Gastrocnemius medialis (tissue), 4 donors: ENCODE measurements at regions not wholly inside any gene's neighbourhood (a gene's known extent, or its start where the extent isn't known, plus 50 kb on each side); places are given as distances from the start of the nearest gene placed in this dataset.

Experiments used
- POLR2A ChIP-seq, 2 donors: fragments of 450-650 bp; IDR thresholded peaks; one replicate each; pipeline ENCODE4 v1.6.1; 2017; ENCODE audit warnings: antibody characterized with exemption in 2 of 2, mild to moderate bottlenecking in 2 of 2, moderate library complexity in 2 of 2
- TF ChIP-seq, protein P1 (sequence below), 5 experiments: fragments of 450-650 bp in 3 of 5; fragments of 200-600 bp in 2 of 5; sonication (generic) in 2 of 5; IDR thresholded peaks in 4 of 5; conservative IDR thresholded peaks in 1 of 5; 1 replicate in 4 of 5; 2 replicates in 1 of 5; pipeline ENCODE4 v1.5.1; 2016 to 2019; ENCODE audit warnings: antibody characterized with exemption in 5 of 5, mild to moderate bottlenecking in 3 of 5, moderate library complexity in 3 of 5

DNA sequence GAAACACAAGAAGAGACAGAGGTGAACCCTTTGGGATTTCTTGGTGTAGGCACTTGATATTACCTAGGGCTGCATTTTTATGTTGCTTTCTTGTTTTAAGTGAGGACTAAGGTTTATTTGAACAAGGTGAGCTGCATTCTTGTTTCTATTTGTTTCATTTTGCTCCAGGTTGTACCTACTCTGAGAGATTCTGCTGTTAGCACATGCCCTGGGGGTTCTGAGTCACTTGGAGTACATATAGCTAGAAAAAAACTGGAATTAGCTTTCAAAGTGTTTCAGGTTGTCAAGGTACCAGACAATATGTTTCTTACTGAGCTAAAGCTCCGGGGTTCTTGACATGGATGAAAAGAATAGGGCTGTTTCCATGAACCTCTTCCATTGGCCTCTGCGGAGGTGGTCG is 299.4 kb downstream of the ICE1 start:
- TF ChIP-seq, protein P1, sequence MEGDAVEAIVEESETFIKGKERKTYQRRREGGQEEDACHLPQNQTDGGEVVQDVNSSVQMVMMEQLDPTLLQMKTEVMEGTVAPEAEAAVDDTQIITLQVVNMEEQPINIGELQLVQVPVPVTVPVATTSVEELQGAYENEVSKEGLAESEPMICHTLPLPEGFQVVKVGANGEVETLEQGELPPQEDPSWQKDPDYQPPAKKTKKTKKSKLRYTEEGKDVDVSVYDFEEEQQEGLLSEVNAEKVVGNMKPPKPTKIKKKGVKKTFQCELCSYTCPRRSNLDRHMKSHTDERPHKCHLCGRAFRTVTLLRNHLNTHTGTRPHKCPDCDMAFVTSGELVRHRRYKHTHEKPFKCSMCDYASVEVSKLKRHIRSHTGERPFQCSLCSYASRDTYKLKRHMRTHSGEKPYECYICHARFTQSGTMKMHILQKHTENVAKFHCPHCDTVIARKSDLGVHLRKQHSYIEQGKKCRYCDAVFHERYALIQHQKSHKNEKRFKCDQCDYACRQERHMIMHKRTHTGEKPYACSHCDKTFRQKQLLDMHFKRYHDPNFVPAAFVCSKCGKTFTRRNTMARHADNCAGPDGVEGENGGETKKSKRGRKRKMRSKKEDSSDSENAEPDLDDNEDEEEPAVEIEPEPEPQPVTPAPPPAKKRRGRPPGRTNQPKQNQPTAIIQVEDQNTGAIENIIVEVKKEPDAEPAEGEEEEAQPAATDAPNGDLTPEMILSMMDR (IDR thresholded peaks at IDR 0.05 in 4 of 5, conservative IDR thresholded peaks at IDR 0.05 in 1 of 5): no peak
- TF ChIP-seq POLR2A (IDR thresholded peaks at IDR 0.05): no peak
